SK-N-SH (cell line): ENCODE measurements at regions not wholly inside any gene's neighbourhood (a gene's known extent, or its start where the extent isn't known, plus 50 kb on each side); places are given as distances from the start of the nearest gene placed in this dataset.

Source experiments
- CTCF ChIA-PET: fragments of 300-600, 350-600 bp; formaldehyde crosslinking; extraction: SDS; loops from one replicate; lab custom pipeline; 2021; lab: Yijun Ruan, JAX
- POLR2A ChIA-PET: fragments of 350-600 bp; sonication (Branson Sonifier 250); formaldehyde crosslinking; extraction: SDS; loops from one replicate; lab custom pipeline; 2020; ENCODE audit warnings: antibody characterized with exemption, inconsistent platforms; lab: Yijun Ruan, JAX
- DNase-seq: peaks from one replicate; pipeline ENCODE4 v3.0.0; 2012
- H2AFZ ChIP-seq: fragments of 200-600 bp; sonication (generic); 2 replicates; pipeline ENCODE4 v1.8.1; 2016; ENCODE audit warnings: antibody characterized with exemption, mild to moderate bottlenecking, low read depth
- H3F3A ChIP-seq: fragments of 200-600 bp; sonication (generic); replicated peaks from 2 replicates; pipeline ENCODE3; 2016; ENCODE audit warnings: antibody characterized with exemption, mild to moderate bottlenecking; ENCODE audit not compliant: insufficient read depth
- H3K27ac ChIP-seq, 2 experiments: fragments of 200-500 bp in 1 of 2; fragments of 200-600 bp in 1 of 2; sonication (Bioruptor generic) in 1 of 2; sonication (generic), shearing (Covaris generic) in 1 of 2; 2 replicates each; pipeline versions ENCODE4 v1.5.1 to v1.6.1; 2014 to 2016; ENCODE audit warnings: low read depth in 2 of 2, inconsistent platforms in 1 of 2, low read length in 1 of 2, mild to moderate bottlenecking in 1 of 2, mixed read lengths in 1 of 2
- H3K27me3 ChIP-seq: fragments of 200-600 bp; sonication (generic), shearing (Covaris generic); 2 replicates; pipeline ENCODE4 v1.6.1; 2016; ENCODE audit warnings: mixed run types; ENCODE audit not compliant: insufficient read depth
- H3K36me3 ChIP-seq, 2 experiments: fragments of 200-500 bp in 1 of 2; fragments of 200-600 bp in 1 of 2; sonication (Bioruptor generic) in 1 of 2; sonication (generic) in 1 of 2; replicated peaks in 1 of 2; 2 replicates each; pipeline versions ENCODE3 to v1.5.1; 2014 to 2016; ENCODE audit warnings: low read length in 1 of 2, mild to moderate bottlenecking in 1 of 2; ENCODE audit not compliant: insufficient read depth in 2 of 2, control insufficient read depth in 1 of 2
- H3K4me1 ChIP-seq, 2 experiments: fragments of 200-500 bp in 1 of 2; fragments of 200-600 bp in 1 of 2; sonication (Bioruptor generic) in 1 of 2; sonication (generic), shearing (Covaris generic) in 1 of 2; 2 replicates each; pipeline versions ENCODE4 v1.5.1 to v1.6.1; 2014 to 2016; ENCODE audit warnings: low read depth in 1 of 2, low read length in 1 of 2, mixed run types in 1 of 2; ENCODE audit not compliant: insufficient read depth in 2 of 2, control insufficient read depth in 1 of 2
- H3K4me2 ChIP-seq: fragments of 200-600 bp; sonication (generic), shearing (Covaris generic); 2 replicates; pipeline ENCODE4 v1.6.1; 2017; ENCODE audit warnings: mixed run types
- H3K4me3 ChIP-seq, 2 experiments: fragments of 200-500 bp in 1 of 2; fragments of 200-600 bp in 1 of 2; sonication (Bioruptor generic) in 1 of 2; sonication (generic), shearing (Covaris generic) in 1 of 2; 2 replicates each; pipeline versions ENCODE4 v1.5.1 to v1.8.1; 2014 to 2016; ENCODE audit warnings: low read depth in 2 of 2, inconsistent platforms in 1 of 2, low read length in 1 of 2, mild to moderate bottlenecking in 1 of 2, mixed read lengths in 1 of 2, moderate library complexity in 1 of 2
- H3K79me2 ChIP-seq: fragments of 200-600 bp; sonication (generic); 2 replicates; pipeline ENCODE4 v1.8.1; 2017; ENCODE audit warnings: mild to moderate bottlenecking; ENCODE audit not compliant: insufficient read depth
- H3K9ac ChIP-seq: fragments of 200-600 bp; sonication (generic); 2 replicates; pipeline ENCODE4 v1.6.1; 2017; ENCODE audit warnings: mixed run types
- H3K9me2 ChIP-seq: fragments of 200-600 bp; sonication (generic); 2 replicates; pipeline ENCODE4 v1.6.1; 2017; ENCODE audit warnings: mixed run types
- H3K9me3 ChIP-seq: fragments of 200-600 bp; sonication (generic); 2 replicates; pipeline ENCODE4 v1.6.1; 2017; ENCODE audit warnings: mixed run types, mild to moderate bottlenecking, moderate library complexity
- H4K20me1 ChIP-seq: fragments of 200-600 bp; sonication (generic); 2 replicates; pipeline ENCODE4 v1.6.1; 2017; ENCODE audit warnings: mild to moderate bottlenecking, mixed run types; ENCODE audit not compliant: insufficient read depth
- CHD2 ChIP-seq: fragments of 150-350 bp; IDR thresholded peaks from 2 replicates; pipeline ENCODE4 v1.6.1; 2018; ENCODE audit warnings: low read length; ENCODE audit not compliant: partially characterized antibody
- FOSL2 ChIP-seq: IDR thresholded peaks from 2 replicates; pipeline ENCODE4 v1.4.0; 2012; ENCODE audit warnings: low read depth, mild to moderate bottlenecking, moderate library complexity, borderline replicate concordance
- FOXJ3 ChIP-seq: sonication (generic); formaldehyde crosslinking; IDR thresholded peaks from 2 replicates; pipeline ENCODE4 v1.5.1; 2020; ENCODE audit warnings: mild to moderate bottlenecking, missing genetic modification reagents
- GABPA ChIP-seq: IDR thresholded peaks from 2 replicates; pipeline ENCODE4 v1.4.0; 2012; ENCODE audit warnings: low read depth, mild to moderate bottlenecking
- GATA2 ChIP-seq: sonication (generic); formaldehyde crosslinking; IDR thresholded peaks from 2 replicates; pipeline ENCODE4 v1.5.0; 2020; ENCODE audit warnings: mild to moderate bottlenecking, missing genetic modification reagents
- MXI1 ChIP-seq: IDR thresholded peaks from 2 replicates; pipeline ENCODE4 v1.6.1; 2012; ENCODE audit warnings: mild to moderate bottlenecking, low read depth, low read length, improper control_type of control experiment
- POLR2AphosphoS5 ChIP-seq: IDR thresholded peaks from 2 replicates; pipeline ENCODE4 v1.6.1; 2012; ENCODE audit warnings: low read depth, low read length
- RCOR1 ChIP-seq: fragments of 150-350 bp; IDR thresholded peaks from 2 replicates; pipeline ENCODE4 v1.6.1; 2017; ENCODE audit warnings: antibody characterized with exemption, low read length
- RFX5 ChIP-seq: IDR thresholded peaks from 2 replicates; pipeline ENCODE4 v1.6.1; 2012; ENCODE audit warnings: mild to moderate bottlenecking, improper control_type of control experiment, low read length
- SIN3A ChIP-seq: IDR thresholded peaks from 2 replicates; pipeline ENCODE4 v1.6.1; 2012; ENCODE audit warnings: low read depth, mild to moderate bottlenecking, low read length, moderate library complexity, borderline replicate concordance
- SMC3 ChIP-seq: IDR thresholded peaks from 2 replicates; pipeline ENCODE4 v1.6.1; 2012; ENCODE audit warnings: low read depth, low read length, improper control_type of control experiment
- TAF1 ChIP-seq: IDR thresholded peaks from 2 replicates; pipeline ENCODE4 v1.6.1; 2012; ENCODE audit warnings: low read depth, mild to moderate bottlenecking, low read length, moderate library complexity, borderline replicate concordance
- TCF12 ChIP-seq: IDR thresholded peaks from 2 replicates; pipeline ENCODE4 v1.4.0; 2012
- USF1 ChIP-seq: IDR thresholded peaks from 2 replicates; pipeline ENCODE4 v1.4.0; 2012; ENCODE audit warnings: low read depth, borderline replicate concordance
- USF2 ChIP-seq: fragments of 150-350 bp; IDR thresholded peaks from 2 replicates; pipeline ENCODE4 v1.6.1; 2017; ENCODE audit warnings: antibody characterized with exemption, low read length, low read depth, borderline replicate concordance
- ZBTB33 ChIP-seq: IDR thresholded peaks from 2 replicates; pipeline ENCODE4 v1.4.0; 2012; ENCODE audit warnings: low read depth, borderline replicate concordance
- WGBS: methylation state at CpG from one replicate; pipeline ENCODE4 v1.1.6; 2017; ENCODE audit warnings: low lambda C conversion rate; 5-methylcytosine and 5-hydroxymethylcytosine counted together
- TF ChIP-seq, protein P1 (sequence below): IDR thresholded peaks from 2 replicates; pipeline ENCODE4; 2012
- TF ChIP-seq, protein P2 (sequence below): fragments of 150-350 bp; IDR thresholded peaks from 2 replicates; pipeline ENCODE4 v1.6.1; 2016; ENCODE audit warnings: mild to moderate bottlenecking, low read depth, low read length
- TF ChIP-seq, protein P3 (sequence below): IDR thresholded peaks from 2 replicates; pipeline ENCODE4 v1.6.1; 2012; ENCODE audit warnings: mild to moderate bottlenecking, low read depth, low read length, moderate library complexity

- Histone ChIP-seq H3K79me2 (no peaks in the 10 kb centered on the region), H3K36me3 (no peaks in the 10 kb centered on the region), H3K27ac (no peak overlapping the region), H3K4me1 (no peaks in the 10 kb centered on the region), H4K20me1 (no peaks in the 10 kb centered on the region), H3K4me2 (no peak overlapping the region), H3K9me2 (no peaks in the 10 kb centered on the region), H2AFZ (no peak overlapping the region), H3K4me3 (no peak overlapping the region), H3K27me3 (no peaks in the 10 kb centered on the region), H3F3A (no peaks in the 10 kb centered on the region), H3K9me3 (no peaks in the 10 kb centered on the region), H3K9ac (no peak overlapping the region)
- WGBS, result 74% methylated on average over 4 of the region's 4 CpGs
- CTCF ChIA-PET, result no interaction called here
- DNase-seq, result no peak
- POLR2A ChIA-PET, result interaction anchor here (0.6 kb wide), 1 partner anchor 9 kb away, joined by 3 read pairs; no protein-coding TSS in a partner anchor
- TF ChIP-seq, protein P1, sequence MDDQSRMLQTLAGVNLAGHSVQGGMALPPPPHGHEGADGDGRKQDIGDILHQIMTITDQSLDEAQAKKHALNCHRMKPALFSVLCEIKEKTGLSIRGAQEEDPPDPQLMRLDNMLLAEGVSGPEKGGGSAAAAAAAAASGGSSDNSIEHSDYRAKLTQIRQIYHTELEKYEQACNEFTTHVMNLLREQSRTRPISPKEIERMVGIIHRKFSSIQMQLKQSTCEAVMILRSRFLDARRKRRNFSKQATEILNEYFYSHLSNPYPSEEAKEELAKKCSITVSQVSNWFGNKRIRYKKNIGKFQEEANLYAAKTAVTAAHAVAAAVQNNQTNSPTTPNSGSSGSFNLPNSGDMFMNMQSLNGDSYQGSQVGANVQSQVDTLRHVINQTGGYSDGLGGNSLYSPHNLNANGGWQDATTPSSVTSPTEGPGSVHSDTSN, result no peak
These were observed 197.1 kb upstream of the HMHB1 start for GRCh38 chr5:143614831-143615230.

DNA sequence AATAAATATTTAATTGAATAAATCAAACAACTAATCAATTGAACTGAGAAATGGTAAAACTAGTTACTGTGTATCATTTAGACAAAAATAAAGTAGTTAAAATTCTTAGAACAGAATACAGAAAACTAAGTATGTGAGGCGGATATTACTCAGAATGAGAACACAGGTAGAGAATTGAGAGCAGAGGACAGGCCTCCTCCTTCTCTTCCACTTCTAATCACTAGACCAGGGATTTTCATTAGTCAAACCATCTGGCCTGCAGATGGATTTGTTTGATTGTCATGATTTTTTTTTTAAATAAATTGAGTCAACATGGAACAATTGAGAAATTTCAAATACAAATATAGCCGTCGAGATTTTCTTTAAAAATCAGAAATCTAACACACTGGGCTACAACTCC, 198.6 kb upstream of the HMHB1 start:
- Histone ChIP-seq H3K9me3 (no peaks in the 10 kb centered on the region; the same call in 1 of the 2 replicates), H4K20me1 (no peaks in the 10 kb centered on the region), H3K27me3 (no peaks in the 10 kb centered on the region), H3K9me2 (no peaks in the 10 kb centered on the region), H3K4me2 (no peak overlapping the region), H3K79me2 (no peaks in the 10 kb centered on the region), H2AFZ (no peak overlapping the region), H3K27ac (no peak overlapping the region), H3K9ac (no peak overlapping the region), H3K4me1 (no peaks in the 10 kb centered on the region), H3K36me3 (no peaks in the 10 kb centered on the region), H3K4me3 (no peak overlapping the region), H3F3A (no peaks in the 10 kb centered on the region)
- POLR2A ChIA-PET, result no interaction called here
- CTCF ChIA-PET, result no interaction called here
- no peak for DNase-seq
- WGBS, result 92% methylated on average over 3 of the region's 3 CpGs
- TF ChIP-seq SMC3 (no peak), MXI1 (no peak), GABPA (no peak), FOXJ3 (CRISPR knock-in tag) (no peak), GATA2 (CRISPR knock-in tag) (no peak), RFX5 (no peak), CHD2 (no peak), ZBTB33 (no peak), RCOR1 (no peak), TAF1 (no peak), TCF12 (no peak), POLR2AphosphoS5 (no peak), USF1 (no peak), FOSL2 (no peak), SIN3A (no peak), USF2 (no peak)
- TF ChIP-seq, protein P2, sequence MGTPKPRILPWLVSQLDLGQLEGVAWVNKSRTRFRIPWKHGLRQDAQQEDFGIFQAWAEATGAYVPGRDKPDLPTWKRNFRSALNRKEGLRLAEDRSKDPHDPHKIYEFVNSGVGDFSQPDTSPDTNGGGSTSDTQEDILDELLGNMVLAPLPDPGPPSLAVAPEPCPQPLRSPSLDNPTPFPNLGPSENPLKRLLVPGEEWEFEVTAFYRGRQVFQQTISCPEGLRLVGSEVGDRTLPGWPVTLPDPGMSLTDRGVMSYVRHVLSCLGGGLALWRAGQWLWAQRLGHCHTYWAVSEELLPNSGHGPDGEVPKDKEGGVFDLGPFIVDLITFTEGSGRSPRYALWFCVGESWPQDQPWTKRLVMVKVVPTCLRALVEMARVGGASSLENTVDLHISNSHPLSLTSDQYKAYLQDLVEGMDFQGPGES, result no peak
- TF ChIP-seq, protein P3, sequence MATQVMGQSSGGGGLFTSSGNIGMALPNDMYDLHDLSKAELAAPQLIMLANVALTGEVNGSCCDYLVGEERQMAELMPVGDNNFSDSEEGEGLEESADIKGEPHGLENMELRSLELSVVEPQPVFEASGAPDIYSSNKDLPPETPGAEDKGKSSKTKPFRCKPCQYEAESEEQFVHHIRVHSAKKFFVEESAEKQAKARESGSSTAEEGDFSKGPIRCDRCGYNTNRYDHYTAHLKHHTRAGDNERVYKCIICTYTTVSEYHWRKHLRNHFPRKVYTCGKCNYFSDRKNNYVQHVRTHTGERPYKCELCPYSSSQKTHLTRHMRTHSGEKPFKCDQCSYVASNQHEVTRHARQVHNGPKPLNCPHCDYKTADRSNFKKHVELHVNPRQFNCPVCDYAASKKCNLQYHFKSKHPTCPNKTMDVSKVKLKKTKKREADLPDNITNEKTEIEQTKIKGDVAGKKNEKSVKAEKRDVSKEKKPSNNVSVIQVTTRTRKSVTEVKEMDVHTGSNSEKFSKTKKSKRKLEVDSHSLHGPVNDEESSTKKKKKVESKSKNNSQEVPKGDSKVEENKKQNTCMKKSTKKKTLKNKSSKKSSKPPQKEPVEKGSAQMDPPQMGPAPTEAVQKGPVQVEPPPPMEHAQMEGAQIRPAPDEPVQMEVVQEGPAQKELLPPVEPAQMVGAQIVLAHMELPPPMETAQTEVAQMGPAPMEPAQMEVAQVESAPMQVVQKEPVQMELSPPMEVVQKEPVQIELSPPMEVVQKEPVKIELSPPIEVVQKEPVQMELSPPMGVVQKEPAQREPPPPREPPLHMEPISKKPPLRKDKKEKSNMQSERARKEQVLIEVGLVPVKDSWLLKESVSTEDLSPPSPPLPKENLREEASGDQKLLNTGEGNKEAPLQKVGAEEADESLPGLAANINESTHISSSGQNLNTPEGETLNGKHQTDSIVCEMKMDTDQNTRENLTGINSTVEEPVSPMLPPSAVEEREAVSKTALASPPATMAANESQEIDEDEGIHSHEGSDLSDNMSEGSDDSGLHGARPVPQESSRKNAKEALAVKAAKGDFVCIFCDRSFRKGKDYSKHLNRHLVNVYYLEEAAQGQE, result no peak
